CD4-positive, alpha-beta T cell treated with Interferon gamma for 1 hour (primary cell): ENCODE measurements at regions not wholly inside any gene's neighbourhood (a gene's known extent, or its start where the extent isn't known, plus 50 kb on each side); places are given as distances from the start of the nearest gene placed in this dataset.
"Not testable (repeated sequence)": the region's sequence is repeated elsewhere in the genome, so short reads cannot be mapped to it uniquely, and the experiment has no call there.

Experiments used
- DNase-seq: peaks from one replicate; pipeline ENCODE4 v3.0.0-alpha.2; 2020

- no peak for DNase-seq
These were observed 117.9 kb upstream of the MPHOSPH6 start for GRCh38 chr16:82287937-82288336.

GRCh38 chr16:82282662-82283061 is 112.6 kb upstream of the MPHOSPH6 start:
- no peak for DNase-seq

GRCh38 chr16:82281544-82281943 is 111.5 kb upstream of the MPHOSPH6 start:
- DNase-seq: no peak

- DNase-seq: no peak
These were observed 110.8 kb upstream of the MPHOSPH6 start for GRCh38 chr16:82280867-82281266.

GRCh38 chr16:82275349-82275748 is 105.3 kb upstream of the MPHOSPH6 start:
- not testable (repeated sequence) for DNase-seq

- DNase-seq: no peak
These were observed 101.6 kb upstream of the MPHOSPH6 start for GRCh38 chr16:82271636-82272035.

- DNase-seq: not testable (repeated sequence)
These were observed 97.7 kb upstream of the MPHOSPH6 start for GRCh38 chr16:82267675-82268074.

- no peak for DNase-seq
These were observed 95.8 kb upstream of the MPHOSPH6 start for GRCh38 chr16:82265809-82266208.

- DNase-seq: no peak
These were observed 94.7 kb upstream of the MPHOSPH6 start for GRCh38 chr16:82264756-82265155.

GRCh38 chr16:82263521-82264143 is 93.6 kb upstream of the MPHOSPH6 start:
- peak; percentile 26 for DNase-seq

- no peak for DNase-seq
These were observed 92.2 kb upstream of the MPHOSPH6 start for GRCh38 chr16:82262244-82262643.

- DNase-seq: no peak
These were observed 90.3 kb upstream of the MPHOSPH6 start for GRCh38 chr16:82260212-82260795.

GRCh38 chr16:82259731-82260130 is 89.7 kb upstream of the MPHOSPH6 start:
- DNase-seq: no peak

- no peak for DNase-seq
These were observed 88.0 kb upstream of the MPHOSPH6 start for GRCh38 chr16:82257990-82258389.

- DNase-seq: no peak
These were observed 82.6 kb upstream of the MPHOSPH6 start for GRCh38 chr16:82252582-82252981.

GRCh38 chr16:82248677-82249076 is 78.7 kb upstream of the MPHOSPH6 start:
- DNase-seq: no peak

GRCh38 chr16:82248012-82248656 is 78.1 kb upstream of the MPHOSPH6 start:
- no peak for DNase-seq

GRCh38 chr16:82242201-82242600 is 72.2 kb upstream of the MPHOSPH6 start:
- no peak for DNase-seq

- no peak for DNase-seq
These were observed 71.5 kb upstream of the MPHOSPH6 start for GRCh38 chr16:82241469-82242052.

GRCh38 chr16:82240111-82240510 is 70.1 kb upstream of the MPHOSPH6 start:
- no peak for DNase-seq

- no peak for DNase-seq
These were observed 66.9 kb upstream of the MPHOSPH6 start for GRCh38 chr16:82236875-82237274.

GRCh38 chr16:82236415-82236814 is 66.4 kb upstream of the MPHOSPH6 start:
- DNase-seq: no peak

GRCh38 chr16:82232806-82233205 is 62.8 kb upstream of the MPHOSPH6 start:
- no peak for DNase-seq
